ENCODE measurements at regions not wholly inside any gene's neighbourhood (a gene's known extent, or its start where the extent isn't known, plus 50 kb on each side); places are given as distances from the start of the nearest gene placed in this dataset.

DNA sequence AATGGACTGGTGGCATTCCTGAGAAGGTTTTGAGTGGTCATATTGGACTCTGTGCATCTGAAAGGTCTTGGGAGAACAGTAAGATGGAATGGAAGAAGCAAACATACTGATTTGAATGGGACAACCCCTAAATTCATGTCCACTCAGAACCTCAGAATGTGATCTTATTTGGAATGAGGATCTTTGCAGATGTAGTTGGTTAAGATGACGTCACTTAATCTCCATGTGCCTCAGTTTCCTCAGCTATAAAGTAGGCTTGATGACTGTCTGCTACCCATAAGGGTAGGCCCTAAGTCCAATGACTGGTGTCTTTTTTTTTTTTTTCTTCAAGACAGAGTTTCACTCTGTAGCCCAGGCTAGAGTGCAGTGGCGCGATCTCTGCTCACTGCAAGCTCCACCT is 71.1 kb upstream of the SOX21 start:
- DNase-seq (no peak), ATAC-seq (ENCODE audit: low read depth) (no peak)
- Histone ChIP-seq H4K5ac (ENCODE audit: low read depth, low read length) (no peak overlapping the region), H3K4ac (ENCODE audit: low read depth, low read length) (no peak overlapping the region), H3K4me2 (ENCODE audit: low read depth, low read length) (no peak overlapping the region), H3K4me3 (ENCODE audit: insufficient read depth, low read depth, low read length) (no peak overlapping the region), H2BK20ac (ENCODE audit: low read depth, low read length) (no peak overlapping the region), H3K14ac (replicated peaks; ENCODE audit: low read depth, low read length) (no peak overlapping the region), H2AFZ (replicated peaks; ENCODE audit: low read length, poor library complexity) (no peak overlapping the region), H4K91ac (ENCODE audit: insufficient read depth, low read depth, low read length) (no peak overlapping the region), H3K56ac (ENCODE audit: extremely low read depth, insufficient read depth, low read length) (no peak overlapping the region), H3K9me3 (ENCODE audit: control insufficient read depth, insufficient read depth, low read length) (no peaks in the 10 kb centered on the region), H3K9ac (ENCODE audit: low read depth, low read length) (no peak overlapping the region), H3K36me3 (ENCODE audit: control insufficient read depth, insufficient read depth, low read length) (no peaks in the 10 kb centered on the region), H3K18ac (ENCODE audit: low read depth, low read length) (no peak overlapping the region), H2BK15ac (ENCODE audit: low read depth, low read length) (no peak overlapping the region), H4K8ac (ENCODE audit: low read depth in 2 of 2, low read length in 2 of 2) (no peak overlapping the region), H3K79me1 (ENCODE audit: low read depth in 1 of 2, low read length in 2 of 2) (no peaks in the 10 kb centered on the region), H2BK5ac (ENCODE audit: low read depth, low read length, poor library complexity, severe bottlenecking) (no peak overlapping the region), H3K27ac (ENCODE audit: insufficient read depth, low read length) (no peak overlapping the region), H3K27me3 (ENCODE audit: control insufficient read depth, insufficient read depth, low read length) (no peaks in the 10 kb centered on the region), H2BK120ac (ENCODE audit: low read depth, low read length) (no peak overlapping the region), H3K4me1 (ENCODE audit: control insufficient read depth, insufficient read depth, low read length) (no peaks in the 10 kb centered on the region), H3K23ac (ENCODE audit: low read depth, low read length) (no peak overlapping the region), H4K20me1 (ENCODE audit: insufficient read depth, low read length) (no peaks in the 10 kb centered on the region), H2AK5ac (ENCODE audit: low read depth, low read length) (no peak overlapping the region), H2AK9ac (replicated peaks; ENCODE audit: low read depth, low read length, poor library complexity) (no peak overlapping the region), H3K9me1 (ENCODE audit: insufficient read depth, low read length) (no peaks in the 10 kb centered on the region)
- TF ChIP-seq BHLHE40 (IDR thresholded peaks at IDR 0.05; ENCODE audit: low read depth, low read length) (no peak), CTCF (conservative IDR thresholded peaks at IDR 0.05; ENCODE audit: low read depth, low read length) (no peak), FOS (IDR thresholded peaks at IDR 0.05; ENCODE audit: low read depth, low read length) (no peak), RFX5 (IDR thresholded peaks at IDR 0.05; ENCODE audit: low read depth, low read length) (no peak), MAFK (IDR thresholded peaks at IDR 0.05; ENCODE audit: low read depth, low read length) (no peak), MAZ (IDR thresholded peaks at IDR 0.05; ENCODE audit: borderline replicate concordance, low read depth, low read length) (no peak), NFE2L2 (IDR thresholded peaks at IDR 0.05; ENCODE audit: low read depth, low read length) (no peak), SMC3 (IDR thresholded peaks at IDR 0.05; ENCODE audit: low read depth, low read length) (no peak), CHD1 (IDR thresholded peaks at IDR 0.05; ENCODE audit: low read depth, low read length) (no peak), CEBPB (IDR thresholded peaks at IDR 0.05; ENCODE audit: low read depth, low read length) (no peak), RCOR1 (IDR thresholded peaks at IDR 0.05; ENCODE audit: insufficient replicate concordance, low read length) (no peak), RAD21 (IDR thresholded peaks at IDR 0.05; ENCODE audit: low read length) (no peak), POLR2A (IDR thresholded peaks at IDR 0.05; ENCODE audit: low read depth, low read length) (no peak), MXI1 (IDR thresholded peaks at IDR 0.05; ENCODE audit: borderline replicate concordance, low read depth, low read length) (no peak)
- TF ChIP-seq, protein P1, sequence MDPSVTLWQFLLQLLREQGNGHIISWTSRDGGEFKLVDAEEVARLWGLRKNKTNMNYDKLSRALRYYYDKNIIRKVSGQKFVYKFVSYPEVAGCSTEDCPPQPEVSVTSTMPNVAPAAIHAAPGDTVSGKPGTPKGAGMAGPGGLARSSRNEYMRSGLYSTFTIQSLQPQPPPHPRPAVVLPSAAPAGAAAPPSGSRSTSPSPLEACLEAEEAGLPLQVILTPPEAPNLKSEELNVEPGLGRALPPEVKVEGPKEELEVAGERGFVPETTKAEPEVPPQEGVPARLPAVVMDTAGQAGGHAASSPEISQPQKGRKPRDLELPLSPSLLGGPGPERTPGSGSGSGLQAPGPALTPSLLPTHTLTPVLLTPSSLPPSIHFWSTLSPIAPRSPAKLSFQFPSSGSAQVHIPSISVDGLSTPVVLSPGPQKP (IDR thresholded peaks at IDR 0.05; ENCODE audit: borderline replicate concordance, low read depth, low read length): no peak
- TF ChIP-seq, protein P2, sequence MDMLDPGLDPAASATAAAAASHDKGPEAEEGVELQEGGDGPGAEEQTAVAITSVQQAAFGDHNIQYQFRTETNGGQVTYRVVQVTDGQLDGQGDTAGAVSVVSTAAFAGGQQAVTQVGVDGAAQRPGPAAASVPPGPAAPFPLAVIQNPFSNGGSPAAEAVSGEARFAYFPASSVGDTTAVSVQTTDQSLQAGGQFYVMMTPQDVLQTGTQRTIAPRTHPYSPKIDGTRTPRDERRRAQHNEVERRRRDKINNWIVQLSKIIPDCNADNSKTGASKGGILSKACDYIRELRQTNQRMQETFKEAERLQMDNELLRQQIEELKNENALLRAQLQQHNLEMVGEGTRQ (IDR thresholded peaks at IDR 0.05; ENCODE audit: low read depth, low read length): no peak
- in situ Hi-C loops (cut with MboI; ENCODE audit: low sequenced_read_pairs) (no loop called here), dilution Hi-C loops (cut with HindIII; ENCODE audit: low sequenced_read_pairs, unreplicated experiment) (no loop called here), intact Hi-C loops (cut with micrococcal nuclease) (no loop called here)
- BruUV-seq (replicated peaks): no TSS peak
- WGBS, 2 experiments (ENCODE audit: extremely low coverage in 2 of 2, insufficient read length in 1 of 2): 60% methylated on average over 1 of the region's 3 CpGs; no CpG with 5 or more reads in 1 of the 2 experiments
- ChIA-PET CTCF (no interaction called here), POLR2A (ENCODE audit: unreplicated experiment) (no interaction called here)
